ENCODE measurements at regions not wholly inside any gene's neighbourhood (a gene's known extent, or its start where the extent isn't known, plus 50 kb on each side); places are given as distances from the start of the nearest gene placed in this dataset.

GRCh38 chr2:136394136-136395060 lies 276.4 kb upstream of the CXCR4 start:
- Histone ChIP-seq H3K9me1 (ENCODE audit: control insufficient read depth, extremely low read depth, insufficient read depth, low read length) (no peaks in the 10 kb centered on the region), H3K4me1 (ENCODE audit: control insufficient read depth, extremely low read depth, insufficient read depth, low read length) (no peaks in the 10 kb centered on the region), H3K36me3 (ENCODE audit: control insufficient read depth in 2 of 2, extremely low read depth in 1 of 2, insufficient read depth in 2 of 2, low read length in 2 of 2) (no peaks in the 10 kb centered on the region), H3K4me3 (ENCODE audit: control insufficient read depth in 2 of 3, extremely low read depth in 1 of 3, insufficient read depth in 2 of 3, low read depth in 1 of 3, low read length in 3 of 3) (no peak overlapping the region), H3K79me2 (ENCODE audit: control insufficient read depth, insufficient read depth, low read length) (no peaks in the 10 kb centered on the region), H3K4me2 (ENCODE audit: control insufficient read depth, extremely low read depth, insufficient read depth, low read depth, low read length) (no peak overlapping the region), H4K20me1 (ENCODE audit: control insufficient read depth, extremely low read depth, insufficient read depth, low read length) (no peaks in the 10 kb centered on the region), H2AFZ (ENCODE audit: control insufficient read depth, low read length) (no peak overlapping the region), H3K27ac (ENCODE audit: control insufficient read depth, insufficient read depth, low read length) (no peak overlapping the region), H3K27me3 (ENCODE audit: control insufficient read depth, extremely low read depth, insufficient read depth, low read length) (no peaks in the 10 kb centered on the region), H3K9me3 (ENCODE audit: control insufficient read depth, low read depth, low read length) (no peaks in the 10 kb centered on the region), H3K9ac (ENCODE audit: control insufficient read depth, extremely low read depth, insufficient read depth, low read length) (no peak overlapping the region)
- no peak for TF ChIP-seq CTCF (optimal IDR thresholded peaks at IDR 0.05 in 1 of 3, IDR thresholded peaks at IDR 0.05 in 1 of 3, conservative IDR thresholded peaks at IDR 0.05 in 1 of 3; ENCODE audit: extremely low read depth in 1 of 3, insufficient read depth in 2 of 3, low read length in 3 of 3)
- no peak for TF ChIP-seq EZH2 (IDR thresholded peaks at IDR 0.05; ENCODE audit: low read length)
- no peak for DNase-seq (ENCODE audit: low read depth, low spot score)
- no peak for FAIRE-seq
- dilution Hi-C loops (cut with MboI; ENCODE audit: extremely low pct_ligation_motif_present, low sequenced_read_pairs): no loop called here

GRCh38 chr2:136393514-136393913 lies 275.6 kb upstream of the CXCR4 start:
- Histone ChIP-seq H3K4me1 (ENCODE audit: control insufficient read depth, extremely low read depth, insufficient read depth, low read length) (no peaks in the 10 kb centered on the region), H3K9ac (ENCODE audit: control insufficient read depth, extremely low read depth, insufficient read depth, low read length) (no peak overlapping the region), H3K9me3 (ENCODE audit: control insufficient read depth, low read depth, low read length) (no peaks in the 10 kb centered on the region), H3K9me1 (ENCODE audit: control insufficient read depth, extremely low read depth, insufficient read depth, low read length) (no peaks in the 10 kb centered on the region), H3K36me3 (ENCODE audit: control insufficient read depth in 2 of 2, extremely low read depth in 1 of 2, insufficient read depth in 2 of 2, low read length in 2 of 2) (no peaks in the 10 kb centered on the region), H3K27ac (ENCODE audit: control insufficient read depth, insufficient read depth, low read length) (no peak overlapping the region), H3K4me2 (ENCODE audit: control insufficient read depth, extremely low read depth, insufficient read depth, low read depth, low read length) (no peak overlapping the region), H3K79me2 (ENCODE audit: control insufficient read depth, insufficient read depth, low read length) (no peaks in the 10 kb centered on the region), H3K27me3 (ENCODE audit: control insufficient read depth, extremely low read depth, insufficient read depth, low read length) (no peaks in the 10 kb centered on the region), H3K4me3 (ENCODE audit: control insufficient read depth in 2 of 3, extremely low read depth in 1 of 3, insufficient read depth in 2 of 3, low read depth in 1 of 3, low read length in 3 of 3) (no peak overlapping the region), H2AFZ (ENCODE audit: control insufficient read depth, low read length) (no peak overlapping the region), H4K20me1 (ENCODE audit: control insufficient read depth, extremely low read depth, insufficient read depth, low read length) (no peaks in the 10 kb centered on the region)
- dilution Hi-C loops (cut with MboI; ENCODE audit: extremely low pct_ligation_motif_present, low sequenced_read_pairs): no loop called here
- DNase-seq (ENCODE audit: low read depth, low spot score) (no peak), FAIRE-seq (no peak)
- TF ChIP-seq CTCF (optimal IDR thresholded peaks at IDR 0.05 in 1 of 3, IDR thresholded peaks at IDR 0.05 in 1 of 3, conservative IDR thresholded peaks at IDR 0.05 in 1 of 3; ENCODE audit: extremely low read depth in 1 of 3, insufficient read depth in 2 of 3, low read length in 3 of 3) (no peak), EZH2 (IDR thresholded peaks at IDR 0.05; ENCODE audit: low read length) (no peak)

All from keratinocyte (primary cell).